HEK293T (cell line): ENCODE measurements at regions not wholly inside any gene's neighbourhood (a gene's known extent, or its start where the extent isn't known, plus 50 kb on each side); places are given as distances from the start of the nearest gene placed in this dataset.

ENCODE experiments used
- CTCF ChIA-PET: fragments of 350-600 bp; formaldehyde crosslinking; extraction: SDS; loops from one replicate; lab custom pipeline; 2021; ENCODE audit warnings: antibody characterized with exemption, inconsistent platforms; lab: Yijun Ruan, JAX
- POLR2A ChIA-PET: fragments of 350-600 bp; formaldehyde crosslinking; extraction: SDS; loops from one replicate; lab custom pipeline; 2020; ENCODE audit warnings: antibody characterized with exemption, inconsistent platforms; lab: Yijun Ruan, JAX
- DNase-seq: peaks from one replicate; pipeline ENCODE4 v3.0.0; 2012; ENCODE audit warnings: mixed read lengths; ENCODE audit errors: extremely low spot score
- ARNT ChIP-seq: fragments of 450-650 bp; IDR thresholded peaks from 2 replicates; pipeline ENCODE4 v1.6.1; 2017; ENCODE audit warnings: mild to moderate bottlenecking
- BHLHE40 ChIP-seq: fragments of 450-650 bp; IDR thresholded peaks from 2 replicates; pipeline ENCODE4 v1.6.1; 2016; ENCODE audit warnings: mild to moderate bottlenecking, moderate library complexity, borderline replicate concordance
- CTBP1 ChIP-seq: fragments of 450-650 bp; IDR thresholded peaks from 2 replicates; pipeline ENCODE4 v1.6.1; 2016; ENCODE audit warnings: borderline replicate concordance
- ELF4 ChIP-seq: fragments of 450-650 bp; IDR thresholded peaks from 2 replicates; pipeline ENCODE4 v1.6.1; 2017; ENCODE audit warnings: antibody characterized with exemption
- FOXA1 ChIP-seq: fragments of 450-650 bp; IDR thresholded peaks from 2 replicates; pipeline ENCODE4 v1.6.1; 2016; ENCODE audit warnings: mild to moderate bottlenecking
- FOXK2 ChIP-seq: fragments of 450-650 bp; IDR thresholded peaks from 2 replicates; pipeline ENCODE4 v1.6.1; 2016; ENCODE audit warnings: mild to moderate bottlenecking
- FOXM1 ChIP-seq: fragments of 450-650 bp; IDR thresholded peaks from 2 replicates; pipeline ENCODE4 v1.6.1; 2017; ENCODE audit warnings: mild to moderate bottlenecking, borderline replicate concordance
- HDGF ChIP-seq: fragments of 450-650 bp; IDR thresholded peaks from 2 replicates; pipeline ENCODE4 v1.6.1; 2017; ENCODE audit warnings: antibody characterized with exemption, borderline replicate concordance
- L3MBTL2 ChIP-seq: fragments of 450-650 bp; conservative IDR thresholded peaks from 2 replicates; pipeline ENCODE4 v1.6.1; 2016; ENCODE audit warnings: mild to moderate bottlenecking
- LEF1 ChIP-seq: fragments of 450-650 bp; IDR thresholded peaks from 2 replicates; pipeline ENCODE4 v1.6.1; 2017; ENCODE audit warnings: mild to moderate bottlenecking, borderline replicate concordance
- NFRKB ChIP-seq: fragments of 450-650 bp; IDR thresholded peaks from 2 replicates; pipeline ENCODE4 v1.6.1; 2016; ENCODE audit warnings: mild to moderate bottlenecking, moderate library complexity
- PKNOX1 ChIP-seq: fragments of 450-650 bp; IDR thresholded peaks from 2 replicates; pipeline ENCODE4 v1.6.1; 2016
- SP1 ChIP-seq: fragments of 450-650 bp; IDR thresholded peaks from 2 replicates; pipeline ENCODE4 v1.6.1; 2017
- SUZ12 ChIP-seq: fragments of 450-650 bp; IDR thresholded peaks from 2 replicates; pipeline ENCODE4 v1.6.1; 2016; ENCODE audit warnings: mild to moderate bottlenecking
- TARDBP ChIP-seq: fragments of 450-650 bp; IDR thresholded peaks from 2 replicates; pipeline ENCODE4 v1.6.1; 2016
- ZNF384 ChIP-seq: fragments of 450-650 bp; IDR thresholded peaks from 2 replicates; pipeline ENCODE4 v1.6.1; 2016

- POLR2A ChIA-PET: no interaction called here
- CTCF ChIA-PET: no interaction called here
- TF ChIP-seq ZNF384: no peak
- DNase-seq: no peak
Observed at GRCh38 chr15:79657722-79658121, 225.6 kb downstream of the MINAR1 start.

DNA sequence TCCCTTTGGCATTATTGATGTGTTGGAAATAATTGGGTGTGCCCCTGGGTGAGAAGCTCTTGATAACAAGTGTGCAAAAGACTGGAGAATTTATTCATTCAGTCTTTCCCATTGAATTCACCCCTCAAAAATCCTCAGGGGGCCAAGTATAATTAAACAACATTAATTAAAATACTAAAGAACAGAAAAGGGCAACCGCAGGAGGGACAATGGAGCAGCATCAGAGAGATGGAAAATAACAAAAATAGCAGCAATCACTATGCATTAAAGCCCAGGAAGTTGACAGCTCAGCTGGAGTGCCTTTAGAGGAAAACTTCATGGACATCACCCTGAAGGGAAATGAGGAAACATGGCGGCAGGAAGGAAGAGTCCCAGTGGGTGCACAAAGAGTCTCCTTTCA is 227.6 kb downstream of the MINAR1 start:
- DNase-seq: no peak
- TF ChIP-seq ZNF384: no peak
- TF ChIP-seq SUZ12: no peak
- no peak for TF ChIP-seq L3MBTL2
- no peak for TF ChIP-seq FOXA1
- no peak for TF ChIP-seq NFRKB
- TF ChIP-seq TARDBP: no peak
- TF ChIP-seq ELF4: no peak
- no peak for TF ChIP-seq FOXM1
- no peak for TF ChIP-seq PKNOX1
- no peak for TF ChIP-seq BHLHE40
- TF ChIP-seq ARNT: no peak
- no peak for TF ChIP-seq SP1
- no peak for TF ChIP-seq FOXK2
- TF ChIP-seq CTBP1: no peak
- TF ChIP-seq LEF1: no peak
- TF ChIP-seq HDGF: no peak
- POLR2A ChIA-PET: no interaction called here
- CTCF ChIA-PET: no interaction called here

- no peak for DNase-seq
- ChIA-PET POLR2A (no interaction called here), CTCF (no interaction called here)
- TF ChIP-seq SP1: no peak
- no peak for TF ChIP-seq NFRKB
- TF ChIP-seq HDGF: no peak
- TF ChIP-seq FOXA1: no peak
- TF ChIP-seq BHLHE40: no peak
- TF ChIP-seq ARNT: no peak
- no peak for TF ChIP-seq PKNOX1
- TF ChIP-seq TARDBP: no peak
- TF ChIP-seq ELF4: no peak
- no peak for TF ChIP-seq CTBP1
- TF ChIP-seq SUZ12: no peak
- no peak for TF ChIP-seq FOXM1
- TF ChIP-seq FOXK2: no peak
- TF ChIP-seq LEF1: no peak
Observed at GRCh38 chr15:79661411-79661810, 229.3 kb downstream of the MINAR1 start.

DNA sequence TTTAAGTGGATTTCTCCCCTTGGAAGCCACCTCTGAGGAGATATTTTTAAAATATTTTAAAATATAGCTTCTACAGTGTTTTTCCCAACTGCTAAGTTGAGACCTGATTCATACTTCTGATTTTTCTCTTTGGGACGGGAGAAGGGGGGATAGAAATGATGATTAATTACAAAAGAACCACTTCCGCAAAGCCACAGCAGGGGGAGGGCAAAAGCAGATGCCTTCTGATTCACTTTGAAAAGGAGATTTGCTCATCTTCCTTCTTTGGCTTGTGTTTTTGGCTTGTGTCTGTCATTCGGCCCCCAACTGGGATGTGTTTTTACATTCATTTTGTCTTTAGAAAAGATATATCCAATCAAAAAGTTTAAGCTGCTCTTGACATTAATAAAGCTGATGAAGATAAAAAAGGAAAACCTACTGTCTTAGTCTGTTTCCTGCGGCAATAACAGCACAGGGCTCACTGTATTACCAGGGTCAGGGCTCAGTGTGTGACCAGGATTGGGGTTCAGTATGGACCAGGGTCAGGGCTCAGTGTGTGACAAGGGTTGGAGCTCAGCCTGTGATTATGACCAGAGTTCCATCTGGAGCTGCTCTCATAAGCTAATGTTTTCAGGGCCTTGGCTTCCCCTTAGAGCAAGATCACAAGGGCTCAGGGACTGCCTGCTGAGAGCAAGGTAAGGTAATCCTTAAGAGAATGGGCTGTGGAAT is 223.2 kb downstream of the MTHFS start:
- CTCF ChIA-PET: no interaction called here
- TF ChIP-seq HDGF (no peak), LEF1 (no peak), BHLHE40 (no peak)
- DNase-seq: no peak
- POLR2A ChIA-PET: no interaction called here

GRCh38 chr15:79674124-79674465 is 222.7 kb downstream of the MTHFS start:
- ChIA-PET POLR2A (no interaction called here), CTCF (no interaction called here)
- DNase-seq: no peak
- TF ChIP-seq SUZ12 (no peak), FOXA1 (no peak), ZNF384 (no peak), FOXM1 (no peak), FOXK2 (no peak), ELF4 (no peak), SP1 (no peak), L3MBTL2 (no peak)

DNA sequence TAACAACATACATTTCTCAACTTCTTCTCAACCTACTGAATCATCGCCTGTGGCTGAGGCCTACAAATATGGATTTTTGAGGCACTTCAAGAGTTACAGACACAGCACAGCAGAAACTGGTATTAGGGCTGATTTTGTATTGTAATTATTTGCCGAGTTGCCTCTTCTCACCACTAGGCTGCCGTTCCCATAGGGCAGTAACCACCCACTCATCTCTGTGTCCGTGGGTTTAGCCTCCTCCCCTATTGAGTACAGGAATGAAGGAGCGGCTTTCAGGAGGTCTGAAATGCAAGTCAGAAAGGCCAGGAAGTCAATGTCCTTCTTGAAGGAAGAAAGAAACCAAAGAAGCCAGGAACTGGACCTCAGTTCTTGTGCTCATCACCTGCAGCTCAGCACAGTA is 220.8 kb downstream of the MTHFS start:
- ChIA-PET POLR2A (no interaction called here), CTCF (no interaction called here)
- no peak for DNase-seq
- TF ChIP-seq NFRKB (no peak), TARDBP (no peak), HDGF (no peak), FOXM1 (no peak), SP1 (no peak), PKNOX1 (no peak), SUZ12 (no peak), FOXA1 (no peak), ZNF384 (no peak), CTBP1 (no peak), ARNT (no peak), LEF1 (no peak), ELF4 (no peak), FOXK2 (no peak), L3MBTL2 (no peak)

- no peak for TF ChIP-seq FOXM1
- no peak for TF ChIP-seq FOXA1
- no peak for TF ChIP-seq FOXK2
- no peak for TF ChIP-seq ELF4
- TF ChIP-seq LEF1: no peak
- no peak for TF ChIP-seq PKNOX1
- no peak for TF ChIP-seq ARNT
- no peak for TF ChIP-seq BHLHE40
- no peak for TF ChIP-seq ZNF384
- no peak for TF ChIP-seq SP1
- no peak for TF ChIP-seq SUZ12
- TF ChIP-seq TARDBP: no peak
- no peak for TF ChIP-seq L3MBTL2
- TF ChIP-seq CTBP1: no peak
- TF ChIP-seq HDGF: no peak
- TF ChIP-seq NFRKB: no peak
- POLR2A ChIA-PET: no interaction called here
- no peak for DNase-seq
- CTCF ChIA-PET: no interaction called here
Observed at GRCh38 chr15:79676621-79677020, 220.2 kb downstream of the MTHFS start.
